Neural cell (in vitro differentiated cells): ENCODE measurements at regions not wholly inside any gene's neighbourhood (a gene's known extent, or its start where the extent isn't known, plus 50 kb on each side); places are given as distances from the start of the nearest gene placed in this dataset.

Experiments used
- CTCF ChIP-seq: fragments of 450-650 bp; IDR thresholded peaks from 2 replicates; pipeline ENCODE4 v1.5.1; 2014; ENCODE audit warnings: antibody characterized with exemption, mild to moderate bottlenecking, moderate library complexity; ENCODE audit not compliant: poor library complexity, severe bottlenecking
- EZH2 ChIP-seq: fragments of 200-600, 300-800 bp; shearing (Covaris generic), sonication (generic); IDR thresholded peaks from 2 replicates; pipeline ENCODE4 v1.6.1; 2014; ENCODE audit warnings: antibody characterized with exemption, low read length, borderline replicate concordance, mild to moderate bottlenecking; ENCODE audit not compliant: insufficient read depth, poor library complexity, severe bottlenecking
- REST ChIP-seq: IDR thresholded peaks from 2 replicates; pipeline ENCODE4 v1.6.1; 2012; ENCODE audit warnings: borderline replicate concordance
- TAF1 ChIP-seq: IDR thresholded peaks from 2 replicates; pipeline ENCODE4 v1.6.1; 2012; ENCODE audit warnings: low read depth

DNA sequence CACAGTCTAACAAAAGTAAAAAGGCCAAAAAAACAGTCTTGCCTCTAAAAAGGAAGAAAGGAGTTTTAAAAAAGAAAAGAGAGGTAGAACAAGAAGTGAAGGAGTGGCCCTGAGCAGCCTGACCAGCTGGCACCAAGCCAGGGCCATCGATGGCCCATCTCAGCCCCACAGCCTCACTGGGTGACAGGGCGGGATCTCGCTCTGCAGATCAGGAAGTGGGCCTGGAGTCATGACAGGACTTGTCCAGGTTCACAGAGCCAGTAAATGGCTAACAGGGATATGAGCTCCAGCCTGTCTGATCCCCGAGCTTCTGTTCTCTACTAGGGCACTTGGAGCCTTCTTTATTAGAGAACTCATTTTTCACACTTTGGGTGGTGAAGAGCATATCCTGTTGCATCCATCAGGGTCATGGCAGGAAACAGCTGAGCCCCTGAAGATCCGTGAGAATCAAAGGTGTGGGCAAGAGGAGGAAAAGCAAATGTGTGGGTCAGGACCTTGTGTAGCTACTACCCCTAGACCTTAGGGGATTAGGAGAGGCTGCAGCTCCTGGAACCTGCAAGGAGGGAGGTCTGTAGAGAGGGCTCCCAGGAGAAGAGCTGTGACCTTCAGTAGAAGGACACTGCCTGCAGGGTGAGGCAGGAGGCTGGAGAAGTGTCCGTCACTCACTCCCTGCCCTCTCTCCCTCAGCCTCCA is 299.0 kb upstream of the MSX2 start:
- no peak for TF ChIP-seq CTCF
- TF ChIP-seq TAF1: no peak
- no peak for TF ChIP-seq EZH2
- no peak for TF ChIP-seq REST
